ENCODE measurements at regions not wholly inside any gene's neighbourhood (a gene's known extent, or its start where the extent isn't known, plus 50 kb on each side); places are given as distances from the start of the nearest gene placed in this dataset.
"Not testable (repeated sequence)": the region's sequence is repeated elsewhere in the genome, so short reads cannot be mapped to it uniquely, and the experiment has no call there.

DNA sequence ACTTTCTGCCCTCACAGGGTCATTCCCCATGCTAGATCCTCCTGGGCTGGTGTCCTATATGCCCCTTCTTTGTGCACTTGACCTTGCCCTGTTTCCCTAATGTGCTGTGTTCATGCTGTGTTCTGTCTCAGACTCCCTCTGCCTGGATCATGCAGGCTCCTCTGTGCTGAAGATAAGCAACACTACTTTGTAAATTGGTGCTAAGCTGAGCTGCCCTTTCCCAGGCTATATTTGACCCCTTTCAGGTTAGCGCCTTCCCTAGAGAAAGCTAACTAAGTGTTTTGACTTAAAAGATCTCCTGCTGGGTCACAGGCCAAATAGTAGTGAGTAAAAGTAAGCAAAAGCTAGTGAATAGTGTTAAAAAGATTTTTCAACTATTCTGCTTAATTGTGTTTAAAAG, 257.2 kb upstream of the RGPD4 start:
- Mint-ChIP-seq H3K27me3 (ENCODE audit: low read depth) (peaks cover 7% of the 10 kb centered on the region), H3K4me3 (no peak overlapping the region), H3K27ac (peak overlapping the region in 1 of 3 experiments; percentile 2), H3K9me3 (no peaks in the 10 kb centered on the region), H3K36me3 (ENCODE audit: low read depth) (no peaks in the 10 kb centered on the region), H3K4me1 (no peaks in the 10 kb centered on the region)
- TF ChIP-seq CTCF (IDR thresholded peaks at IDR 0.05; ENCODE audit: unreplicated experiment in 3 of 3) = no peak

DNA sequence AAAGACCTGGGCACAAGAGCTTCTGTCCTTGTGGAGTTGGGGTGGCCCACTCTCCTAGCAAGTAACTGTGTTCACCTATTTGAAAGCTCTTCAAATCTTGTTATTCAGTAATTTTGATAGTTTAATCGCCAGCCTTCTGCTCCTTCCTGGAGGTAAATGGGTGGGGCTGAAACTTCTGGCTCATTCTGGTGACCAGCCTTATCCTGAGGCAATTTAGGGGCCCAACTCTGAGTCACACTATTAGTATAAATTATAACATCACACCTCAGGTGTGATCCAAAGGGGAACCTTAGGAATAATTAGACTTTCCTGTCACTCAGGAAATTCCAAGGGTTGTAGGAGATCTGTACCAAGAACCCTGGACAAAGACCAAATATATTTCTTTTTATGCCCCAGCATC, 255.8 kb upstream of the RGPD4 start:
- Mint-ChIP-seq H3K36me3 (ENCODE audit: low read depth) (no peaks in the 10 kb centered on the region), H3K27me3 (ENCODE audit: low read depth) (peaks cover 7% of the 10 kb centered on the region), H3K4me1 (no peaks in the 10 kb centered on the region), H3K4me3 (no peak overlapping the region), H3K27ac (no peak overlapping the region), H3K9me3 (no peaks in the 10 kb centered on the region)
- TF ChIP-seq CTCF (IDR thresholded peaks at IDR 0.05; ENCODE audit: unreplicated experiment in 3 of 3) = no peak

DNA sequence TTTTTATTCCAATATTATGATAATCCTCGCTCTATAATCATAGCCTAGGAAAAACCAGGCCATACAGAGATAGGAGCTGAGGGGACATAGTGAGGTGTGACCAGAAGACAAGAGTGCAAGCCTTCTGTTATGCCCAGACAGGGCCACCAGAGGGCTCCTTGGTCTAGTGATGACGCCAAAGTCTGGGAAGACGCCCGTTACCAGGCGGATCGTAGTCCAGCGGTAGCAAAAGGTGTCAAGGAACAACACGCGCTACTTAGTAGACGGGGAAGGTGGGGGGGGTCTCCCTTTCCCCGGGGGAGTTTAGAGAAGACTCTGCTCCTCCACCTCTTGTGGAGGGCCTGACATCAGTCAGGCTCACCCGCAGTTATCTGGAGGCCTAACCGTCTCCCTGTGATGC, 253.8 kb upstream of the RGPD4 start:
- not testable (repeated sequence) for H3K9me3 Mint-ChIP-seq; H3K4me1 Mint-ChIP-seq; H3K36me3 Mint-ChIP-seq (ENCODE audit: low read depth); H3K27me3 Mint-ChIP-seq (ENCODE audit: low read depth); H3K27ac Mint-ChIP-seq; H3K4me3 Mint-ChIP-seq
- TF ChIP-seq CTCF (IDR thresholded peaks at IDR 0.05; ENCODE audit: unreplicated experiment in 3 of 3) = peak in 2 of 3 experiments; percentile 11 to 18

DNA sequence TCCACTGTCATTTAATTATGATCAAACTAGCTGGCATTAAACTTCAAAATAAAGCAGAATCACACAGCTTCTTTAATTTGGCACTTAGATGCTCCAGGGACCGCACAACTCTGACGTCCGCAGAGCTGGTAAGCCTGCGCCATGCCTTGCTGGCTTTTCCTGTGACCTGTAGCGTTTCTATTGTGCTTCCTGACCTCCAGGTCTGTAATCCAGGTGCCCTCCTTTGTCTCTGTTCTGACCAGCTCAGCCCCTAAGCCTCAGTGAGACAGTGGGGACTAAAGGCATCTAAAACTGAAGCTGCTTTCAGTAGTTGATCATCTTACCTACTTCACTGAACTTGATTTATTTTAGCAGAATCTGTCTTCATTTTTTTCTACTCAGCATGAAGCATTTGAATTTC, 249.7 kb upstream of the RGPD4 start:
- no peak overlapping the region for H3K4me3 Mint-ChIP-seq
- no peak overlapping the region for H3K27ac Mint-ChIP-seq
- no peak for TF ChIP-seq CTCF (IDR thresholded peaks at IDR 0.05; ENCODE audit: unreplicated experiment in 3 of 3)
- no peaks in the 10 kb centered on the region for H3K9me3 Mint-ChIP-seq
- H3K36me3 Mint-ChIP-seq (ENCODE audit: low read depth) = no peaks in the 10 kb centered on the region
- no peaks in the 10 kb centered on the region for H3K4me1 Mint-ChIP-seq
- peaks cover 9% of the 10 kb centered on the region for H3K27me3 Mint-ChIP-seq (ENCODE audit: low read depth)

DNA sequence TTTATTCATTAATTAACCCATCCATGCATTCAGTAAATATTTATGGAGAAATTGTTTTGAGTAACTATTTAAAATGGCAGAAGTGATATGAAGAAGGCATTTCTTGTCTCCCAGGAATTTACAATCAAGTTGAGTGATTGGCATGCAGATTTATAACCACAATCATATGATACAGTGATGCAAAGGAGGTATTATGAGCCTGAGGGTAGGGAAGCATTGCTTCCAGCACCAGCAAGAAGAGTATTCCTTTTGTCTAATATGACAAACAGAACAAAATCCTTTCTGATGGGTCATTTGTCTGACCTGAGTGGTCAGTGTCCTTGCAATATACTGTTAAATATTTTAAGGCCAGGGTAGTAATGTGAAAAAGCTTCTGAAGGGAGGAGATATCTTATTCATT, 244.2 kb upstream of the RGPD4 start:
- Mint-ChIP-seq H3K27me3 (ENCODE audit: low read depth) (no peaks in the 10 kb centered on the region), H3K9me3 (no peaks in the 10 kb centered on the region), H3K36me3 (ENCODE audit: low read depth) (no peaks in the 10 kb centered on the region), H3K27ac (no peak overlapping the region), H3K4me1 (no peaks in the 10 kb centered on the region), H3K4me3 (no peak overlapping the region)
- TF ChIP-seq CTCF (IDR thresholded peaks at IDR 0.05; ENCODE audit: unreplicated experiment in 3 of 3) = no peak

GRCh38 chr2:107584577-107584976, 242.1 kb upstream of the RGPD4 start:
- TF ChIP-seq CTCF (IDR thresholded peaks at IDR 0.05; ENCODE audit: unreplicated experiment in 3 of 3) = no peak
- Mint-ChIP-seq H3K36me3 (ENCODE audit: low read depth) (no peaks in the 10 kb centered on the region), H3K4me3 (no peak overlapping the region), H3K4me1 (no peaks in the 10 kb centered on the region), H3K9me3 (no peaks in the 10 kb centered on the region), H3K27me3 (ENCODE audit: low read depth) (no peaks in the 10 kb centered on the region), H3K27ac (no peak overlapping the region)

Measured in nephron (organoid).